H1 (cell line): ENCODE measurements at regions not wholly inside any gene's neighbourhood (a gene's known extent, or its start where the extent isn't known, plus 50 kb on each side); places are given as distances from the start of the nearest gene placed in this dataset.

ENCODE experiments used
- CTCF ChIA-PET: fragments of 300-600 bp; sonication (Branson Sonifier 250); formaldehyde crosslinking; loops from one replicate; lab custom pipeline; 2021; ENCODE audit not compliant: partially characterized antibody; lab: Charles Lee
- POLR2A ChIA-PET: fragments of 300-600 bp; sonication (Branson Sonifier 250); formaldehyde crosslinking; loops from one replicate; lab custom pipeline; 2021; ENCODE audit warnings: inconsistent platforms; ENCODE audit not compliant: partially characterized antibody; lab: Charles Lee
- DNase-seq, 2 experiments: peaks; one replicate each; pipeline versions ENCODE4 v3.0.0 to v3.0.0-alpha.2; 2010 to 2022; ENCODE audit warnings: low spot score in 2 of 2, low read depth in 1 of 2, mixed read lengths in 1 of 2
- FAIRE-seq: peaks from 2 replicates; lab custom pipeline; 2011; peaks lifted over from hg19 to GRCh38; lab: Jason Lieb, UNC
- H2AFZ ChIP-seq: 2 replicates; pipeline ENCODE4 v1.8.1; 2012; ENCODE audit warnings: low read length, inconsistent platforms
- H2AK5ac ChIP-seq: 2 replicates; pipeline ENCODE4 v1.6.1; 2013; ENCODE audit warnings: low read depth, low read length
- H2BK120ac ChIP-seq: replicated peaks from 2 replicates; pipeline ENCODE3; 2013; ENCODE audit warnings: low read depth, low read length, inconsistent platforms
- H2BK12ac ChIP-seq: 2 replicates; pipeline ENCODE4 v1.6.1; 2013; ENCODE audit warnings: low read depth, low read length
- H2BK15ac ChIP-seq: 2 replicates; pipeline ENCODE4 v1.6.1; 2013; ENCODE audit warnings: low read length
- H2BK20ac ChIP-seq: 2 replicates; pipeline ENCODE4 v1.6.1; 2013; ENCODE audit warnings: low read length
- H2BK5ac ChIP-seq: 2 replicates; pipeline ENCODE4 v1.6.1; 2013; ENCODE audit warnings: low read depth, low read length
- H3K14ac ChIP-seq: 2 replicates; pipeline ENCODE4 v1.6.1; 2013; ENCODE audit warnings: inconsistent platforms; ENCODE audit not compliant: insufficient read length
- H3K18ac ChIP-seq: 2 replicates; pipeline ENCODE4 v1.6.1; 2013; ENCODE audit warnings: low read length; ENCODE audit errors: extremely low read depth
- H3K23ac ChIP-seq: 2 replicates; pipeline ENCODE4 v1.6.1; 2013; ENCODE audit warnings: inconsistent platforms; ENCODE audit not compliant: insufficient read length
- H3K23me2 ChIP-seq: 2 replicates; pipeline ENCODE4 v1.6.1; 2013; ENCODE audit warnings: low read depth, low read length
- H3K27ac ChIP-seq: 2 replicates; pipeline ENCODE4 v1.6.1; 2011; ENCODE audit warnings: low read depth, low read length, inconsistent platforms
- H3K27me3 ChIP-seq, 4 experiments: replicated peaks in 1 of 4; 1 replicate in 1 of 4; 2 replicates in 3 of 4; pipeline versions ENCODE4 v1.6.1 to v1.8.1; 2011 to 2013; ENCODE audit warnings: low read length in 3 of 4, mild to moderate bottlenecking in 3 of 4, inconsistent platforms in 2 of 4, mixed read lengths in 2 of 4, moderate library complexity in 1 of 4; ENCODE audit not compliant: control insufficient read depth in 3 of 4, insufficient read depth in 3 of 4; ENCODE audit errors: extremely low read depth in 1 of 4
- H3K36me3 ChIP-seq, 4 experiments: 2 replicates each; pipeline versions ENCODE4 v1.6.1 to v1.8.1; 2011 to 2013; ENCODE audit warnings: mild to moderate bottlenecking in 4 of 4, low read length in 3 of 4, moderate library complexity in 2 of 4, control low read depth in 1 of 4, inconsistent platforms in 1 of 4; ENCODE audit not compliant: insufficient read depth in 4 of 4, control insufficient read depth in 2 of 4
- H3K4ac ChIP-seq: replicated peaks from 2 replicates; pipeline ENCODE3; 2013; ENCODE audit warnings: low read length, low read depth, mixed read lengths, inconsistent platforms; ENCODE audit not compliant: insufficient read length
- H3K4me1 ChIP-seq, 4 experiments: replicated peaks in 1 of 4; 1 replicate in 1 of 4; 2 replicates in 3 of 4; pipeline versions ENCODE4 v1.6.1 to v1.8.1; 2011 to 2013; ENCODE audit warnings: low read length in 3 of 4, inconsistent platforms in 2 of 4, mixed read lengths in 1 of 4; ENCODE audit not compliant: insufficient read depth in 4 of 4, control insufficient read depth in 3 of 4
- H3K4me2 ChIP-seq, 2 experiments: 2 replicates each; pipeline versions ENCODE4 v1.6.1 to v1.8.1; 2011 to 2013; ENCODE audit warnings: low read depth in 2 of 2, low read length in 2 of 2, control low read depth in 1 of 2, inconsistent platforms in 1 of 2, mild to moderate bottlenecking in 1 of 2; ENCODE audit not compliant: insufficient read depth in 1 of 2
- H3K4me3 ChIP-seq, 4 experiments: fragments of 200-600, 300-600 bp in 1 of 4; sonication (generic), shearing (Covaris generic), sonication (Bioruptor Twin) in 1 of 4; 2 replicates each; pipeline versions ENCODE4 v1.5.1 to v1.8.1; 2011 to 2016; ENCODE audit warnings: low read length in 4 of 4, low read depth in 3 of 4, control low read depth in 2 of 4, inconsistent platforms in 2 of 4, mild to moderate bottlenecking in 2 of 4, mixed read lengths in 1 of 4, moderate library complexity in 1 of 4; ENCODE audit not compliant: insufficient read depth in 2 of 4; ENCODE audit errors: extremely low read depth in 1 of 4
- H3K56ac ChIP-seq: replicated peaks from 2 replicates; pipeline ENCODE3; 2013; ENCODE audit warnings: low read depth, mild to moderate bottlenecking, mixed read lengths, low read length, inconsistent platforms; ENCODE audit not compliant: insufficient read length
- H3K79me1 ChIP-seq: 2 replicates; pipeline ENCODE4 v1.6.1; 2013; ENCODE audit warnings: low read depth, low read length, control low read depth
- H3K79me2 ChIP-seq, 2 experiments: 2 replicates each; pipeline versions ENCODE4 v1.6.1 to v1.8.1; 2012 to 2013; ENCODE audit warnings: low read length in 2 of 2, mild to moderate bottlenecking in 2 of 2, inconsistent platforms in 1 of 2; ENCODE audit not compliant: insufficient read depth in 2 of 2, control insufficient read depth in 1 of 2
- H3K9ac ChIP-seq, 4 experiments: replicated peaks in 1 of 4; 1 replicate in 1 of 4; 2 replicates in 3 of 4; pipeline versions ENCODE4 v1.6.1 to v1.8.1; 2011 to 2013; ENCODE audit warnings: low read depth in 3 of 4, low read length in 3 of 4, control low read depth in 2 of 4, mild to moderate bottlenecking in 2 of 4, moderate library complexity in 2 of 4, inconsistent platforms in 1 of 4; ENCODE audit errors: extremely low read depth in 1 of 4
- H3K9me3 ChIP-seq, 2 experiments: 2 replicates each; pipeline versions ENCODE4 v1.6.1 to v1.8.1; 2012 to 2013; ENCODE audit warnings: mild to moderate bottlenecking in 2 of 2, moderate library complexity in 2 of 2, control low read depth in 1 of 2, inconsistent platforms in 1 of 2, low read depth in 1 of 2, low read length in 1 of 2, mixed read lengths in 1 of 2; ENCODE audit not compliant: insufficient read depth in 2 of 2
- H4K20me1 ChIP-seq, 2 experiments: replicated peaks in 1 of 2; 2 replicates each; pipeline versions ENCODE3 to v1.8.1; 2011 to 2013; ENCODE audit warnings: inconsistent platforms in 2 of 2, low read length in 2 of 2, mild to moderate bottlenecking in 1 of 2; ENCODE audit not compliant: insufficient read depth in 2 of 2, control insufficient read depth in 1 of 2
- H4K5ac ChIP-seq: 2 replicates; pipeline ENCODE4 v1.6.1; 2013; ENCODE audit warnings: low read length, low read depth, mixed read lengths, inconsistent platforms; ENCODE audit not compliant: insufficient read length
- H4K8ac ChIP-seq: 2 replicates; pipeline ENCODE4 v1.8.0; 2013; ENCODE audit warnings: mild to moderate bottlenecking, moderate library complexity, low read length, inconsistent platforms; ENCODE audit not compliant: insufficient read depth; ENCODE audit errors: extremely low read depth
- H4K91ac ChIP-seq: replicated peaks from 2 replicates; pipeline ENCODE3; 2013; ENCODE audit warnings: low read length, mixed read lengths, inconsistent platforms; ENCODE audit not compliant: insufficient read length
- CHD1 ChIP-seq: IDR thresholded peaks from 2 replicates; pipeline ENCODE4 v1.6.1; 2012; ENCODE audit warnings: low read depth, low read length, improper control_type of control experiment
- EP300 ChIP-seq, 2 experiments: IDR thresholded peaks; 1 replicate in 1 of 2; 2 replicates in 1 of 2; pipeline ENCODE4 v1.6.1; 2011 to 2012; ENCODE audit warnings: low read depth in 2 of 2, low read length in 2 of 2, mild to moderate bottlenecking in 2 of 2, borderline replicate concordance in 1 of 2, inconsistent platforms in 1 of 2, moderate library complexity in 1 of 2
- GABPA ChIP-seq: IDR thresholded peaks from 2 replicates; pipeline ENCODE4 v1.6.1; 2011; ENCODE audit warnings: mild to moderate bottlenecking, low read length, moderate library complexity, borderline replicate concordance; ENCODE audit not compliant: insufficient read depth
- RAD21 ChIP-seq, 2 experiments: IDR thresholded peaks in 1 of 2; conservative IDR thresholded peaks in 1 of 2; 2 replicates each; pipeline ENCODE4 v1.6.1; 2011; ENCODE audit warnings: low read depth in 2 of 2, low read length in 2 of 2, improper control_type of control experiment in 1 of 2, inconsistent platforms in 1 of 2, mild to moderate bottlenecking in 1 of 2, moderate library complexity in 1 of 2
- RFX5 ChIP-seq: IDR thresholded peaks from 2 replicates; pipeline ENCODE4 v1.6.1; 2011; ENCODE audit warnings: low read depth, low read length, improper control_type of control experiment, borderline replicate concordance
- SAP30 ChIP-seq: fragments of 300-600 bp; sonication (generic); IDR thresholded peaks from 2 replicates; pipeline ENCODE4 v1.7.1; 2012; ENCODE audit warnings: low read length, moderate library complexity, mild to moderate bottlenecking, inconsistent platforms; ENCODE audit not compliant: insufficient read depth, insufficient replicate concordance
- WGBS, 2 experiments: shearing (Covaris generic) in 1 of 2; methylation state at CpG; one replicate each; pipeline versions ENCODE4 v1.1.6 to v1.1.7; 2013 to 2015; ENCODE audit warnings: low lambda C conversion rate in 2 of 2, mixed read lengths in 2 of 2, inconsistent platforms in 1 of 2, low coverage in 1 of 2, missing lambda C conversion rate in 1 of 2; ENCODE audit not compliant: insufficient replicate concordance in 2 of 2, insufficient coverage in 1 of 2, insufficient read length in 1 of 2; ENCODE audit errors: extremely low coverage in 1 of 2, missing lambda C conversion rate in 1 of 2; 5-methylcytosine and 5-hydroxymethylcytosine counted together
- TF ChIP-seq, protein P1 (sequence below), 3 experiments: IDR thresholded peaks; 1 replicate in 2 of 3; 2 replicates in 1 of 3; pipeline versions ENCODE4 v1.5.1 to v1.6.1; 2011; ENCODE audit warnings: low read length in 3 of 3, mild to moderate bottlenecking in 3 of 3, inconsistent platforms in 2 of 3, low read depth in 1 of 3, moderate library complexity in 1 of 3; ENCODE audit not compliant: insufficient read depth in 1 of 3; ENCODE audit errors: control extremely low read depth in 1 of 3
- TF ChIP-seq, protein P2 (sequence below): IDR thresholded peaks from 2 replicates; pipeline ENCODE4 v1.6.1; 2011; ENCODE audit warnings: low read length, improper control_type of control experiment
- TF ChIP-seq, protein P3 (sequence below): IDR thresholded peaks from 2 replicates; pipeline ENCODE4 v1.6.1; 2012; ENCODE audit warnings: inconsistent platforms

DNA sequence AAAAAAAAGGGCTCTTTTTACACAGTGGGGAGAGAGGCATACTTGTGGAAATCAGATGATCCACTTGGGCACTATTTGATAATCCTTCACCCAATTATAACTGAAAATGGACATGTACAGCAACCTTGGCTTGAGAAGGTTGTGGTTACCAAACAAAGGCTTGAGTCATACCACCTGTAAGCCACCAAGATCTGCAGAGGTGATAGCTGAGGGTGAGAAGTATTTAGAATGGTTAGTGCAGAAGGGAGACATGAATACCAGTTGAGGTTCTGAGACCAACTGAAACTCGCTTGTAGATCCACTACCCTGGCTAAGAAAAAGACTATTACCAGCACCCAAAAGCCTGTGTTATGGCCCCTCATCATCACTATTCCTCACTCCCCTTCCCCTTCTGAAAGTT is 614.0 kb downstream of the STIM2 start:
- H4K20me1 ChIP-seq, result no peaks in the 10 kb centered on the region
- no peak overlapping the region for H4K5ac ChIP-seq
- no peak overlapping the region for H3K27ac ChIP-seq
- no peak overlapping the region for H3K56ac ChIP-seq
- H3K79me1 ChIP-seq, result no peaks in the 10 kb centered on the region
- H4K91ac ChIP-seq, result no peak overlapping the region
- no peaks in the 10 kb centered on the region; the same call in 1 of the 2 replicates for H3K23me2 ChIP-seq
- H3K27me3 ChIP-seq, result no peaks in the 10 kb centered on the region
- H3K9me3 ChIP-seq, result no peaks in the 10 kb centered on the region
- H3K4ac ChIP-seq, result no peak overlapping the region
- H2AFZ ChIP-seq, result no peak overlapping the region
- no peak overlapping the region for H3K18ac ChIP-seq
- 88% methylated on average over 1 of the region's 1 CpG; no CpG with 5 or more reads in 1 of the 2 experiments for whole genome bisulfite sequencing, 2 experiments
- no peak for FAIRE-seq
- no peak overlapping the region for H3K4me3 ChIP-seq
- H3K4me1 ChIP-seq, result no peaks in the 10 kb centered on the region
- H2BK120ac ChIP-seq, result no peak overlapping the region
- H3K9ac ChIP-seq, result no peak overlapping the region
- H2BK12ac ChIP-seq, result no peak overlapping the region
- H3K4me2 ChIP-seq, result no peak overlapping the region
- POLR2A ChIA-PET, result no interaction called here
- no peak overlapping the region for H4K8ac ChIP-seq
- no peak overlapping the region for H2AK5ac ChIP-seq
- H2BK15ac ChIP-seq, result no peak overlapping the region
- no peak overlapping the region for H2BK20ac ChIP-seq
- no peak for DNase-seq
- no peaks in the 10 kb centered on the region for H3K79me2 ChIP-seq
- CTCF ChIA-PET, result interaction anchor here (0.9 kb wide), 1 partner anchor 9 kb away, joined by 3 read pairs; no protein-coding TSS in a partner anchor
- no peaks in the 10 kb centered on the region; a peak in 2 of 8 replicates for H3K36me3 ChIP-seq
- no peak overlapping the region for H2BK5ac ChIP-seq
- H3K14ac ChIP-seq, result no peak overlapping the region
- H3K23ac ChIP-seq, result no peak overlapping the region
- TF ChIP-seq RFX5 (no peak), EP300 (IDR thresholded peaks at IDR 0.05; ENCODE audit: borderline replicate concordance in 1 of 2, low read depth in 2 of 2, low read length in 2 of 2) (no peak), CHD1 (no peak), SAP30 (no peak), RAD21 (IDR thresholded peaks at IDR 0.05 in 1 of 2, conservative IDR thresholded peaks at IDR 0.05 in 1 of 2; ENCODE audit: low read depth in 2 of 2, low read length in 2 of 2) (no peak), GABPA (no peak)
- TF ChIP-seq, protein P1, sequence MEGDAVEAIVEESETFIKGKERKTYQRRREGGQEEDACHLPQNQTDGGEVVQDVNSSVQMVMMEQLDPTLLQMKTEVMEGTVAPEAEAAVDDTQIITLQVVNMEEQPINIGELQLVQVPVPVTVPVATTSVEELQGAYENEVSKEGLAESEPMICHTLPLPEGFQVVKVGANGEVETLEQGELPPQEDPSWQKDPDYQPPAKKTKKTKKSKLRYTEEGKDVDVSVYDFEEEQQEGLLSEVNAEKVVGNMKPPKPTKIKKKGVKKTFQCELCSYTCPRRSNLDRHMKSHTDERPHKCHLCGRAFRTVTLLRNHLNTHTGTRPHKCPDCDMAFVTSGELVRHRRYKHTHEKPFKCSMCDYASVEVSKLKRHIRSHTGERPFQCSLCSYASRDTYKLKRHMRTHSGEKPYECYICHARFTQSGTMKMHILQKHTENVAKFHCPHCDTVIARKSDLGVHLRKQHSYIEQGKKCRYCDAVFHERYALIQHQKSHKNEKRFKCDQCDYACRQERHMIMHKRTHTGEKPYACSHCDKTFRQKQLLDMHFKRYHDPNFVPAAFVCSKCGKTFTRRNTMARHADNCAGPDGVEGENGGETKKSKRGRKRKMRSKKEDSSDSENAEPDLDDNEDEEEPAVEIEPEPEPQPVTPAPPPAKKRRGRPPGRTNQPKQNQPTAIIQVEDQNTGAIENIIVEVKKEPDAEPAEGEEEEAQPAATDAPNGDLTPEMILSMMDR (IDR thresholded peaks at IDR 0.05; ENCODE audit: control extremely low read depth in 1 of 3, insufficient read depth in 1 of 3, low read depth in 1 of 3, low read length in 3 of 3), result no peak
- TF ChIP-seq, protein P2, sequence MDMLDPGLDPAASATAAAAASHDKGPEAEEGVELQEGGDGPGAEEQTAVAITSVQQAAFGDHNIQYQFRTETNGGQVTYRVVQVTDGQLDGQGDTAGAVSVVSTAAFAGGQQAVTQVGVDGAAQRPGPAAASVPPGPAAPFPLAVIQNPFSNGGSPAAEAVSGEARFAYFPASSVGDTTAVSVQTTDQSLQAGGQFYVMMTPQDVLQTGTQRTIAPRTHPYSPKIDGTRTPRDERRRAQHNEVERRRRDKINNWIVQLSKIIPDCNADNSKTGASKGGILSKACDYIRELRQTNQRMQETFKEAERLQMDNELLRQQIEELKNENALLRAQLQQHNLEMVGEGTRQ, result no peak
- TF ChIP-seq, protein P3, sequence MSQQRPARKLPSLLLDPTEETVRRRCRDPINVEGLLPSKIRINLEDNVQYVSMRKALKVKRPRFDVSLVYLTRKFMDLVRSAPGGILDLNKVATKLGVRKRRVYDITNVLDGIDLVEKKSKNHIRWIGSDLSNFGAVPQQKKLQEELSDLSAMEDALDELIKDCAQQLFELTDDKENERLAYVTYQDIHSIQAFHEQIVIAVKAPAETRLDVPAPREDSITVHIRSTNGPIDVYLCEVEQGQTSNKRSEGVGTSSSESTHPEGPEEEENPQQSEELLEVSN, result no peak
